ENCODE measurements at regions not wholly inside any gene's neighbourhood (a gene's known extent, or its start where the extent isn't known, plus 50 kb on each side); places are given as distances from the start of the nearest gene placed in this dataset.

GRCh38 chr2:117693651-117694050 lies 120.8 kb upstream of the DDX18 start:
- Histone ChIP-seq H3K36me3 (ENCODE audit: control insufficient read depth, insufficient read depth, low read length) (no peaks in the 10 kb centered on the region), H3K27me3 (ENCODE audit: control insufficient read depth, insufficient read depth, low read length) (no peaks in the 10 kb centered on the region), H3K4me3 (ENCODE audit: low read depth, low read length) (no peak overlapping the region)
- no peak for DNase-seq (ENCODE audit: low read depth)
- TF ChIP-seq CTCF (IDR thresholded peaks at IDR 0.05; ENCODE audit: insufficient read depth, low read depth, low read length): no peak
- CTCF ChIA-PET: no interaction called here
- POLR2A ChIA-PET: no interaction called here

- Histone ChIP-seq H3K27me3 (ENCODE audit: control insufficient read depth, insufficient read depth, low read length) (no peaks in the 10 kb centered on the region), H3K4me3 (ENCODE audit: low read depth, low read length) (no peak overlapping the region), H3K36me3 (ENCODE audit: control insufficient read depth, insufficient read depth, low read length) (no peaks in the 10 kb centered on the region)
- ChIA-PET POLR2A (no interaction called here), CTCF (no interaction called here)
- DNase-seq (ENCODE audit: low read depth): no peak
- no peak for TF ChIP-seq CTCF (IDR thresholded peaks at IDR 0.05; ENCODE audit: insufficient read depth, low read depth, low read length)
These were observed 116.2 kb upstream of the DDX18 start for GRCh38 chr2:117698287-117698686.

- no peak for DNase-seq (ENCODE audit: low read depth)
- Histone ChIP-seq H3K36me3 (ENCODE audit: control insufficient read depth, insufficient read depth, low read length) (no peaks in the 10 kb centered on the region), H3K4me3 (ENCODE audit: low read depth, low read length) (no peak overlapping the region), H3K27me3 (ENCODE audit: control insufficient read depth, insufficient read depth, low read length) (no peaks in the 10 kb centered on the region)
- TF ChIP-seq CTCF (IDR thresholded peaks at IDR 0.05; ENCODE audit: insufficient read depth, low read depth, low read length): no peak
- ChIA-PET CTCF (interaction anchor here (0.6 kb wide), 1 partner anchor 41 kb away, joined by 3 read pairs; no protein-coding TSS in a partner anchor), POLR2A (no interaction called here)
These were observed 115.7 kb upstream of the DDX18 start for GRCh38 chr2:117698819-117699218.

- CTCF ChIA-PET: no interaction called here
- TF ChIP-seq CTCF (IDR thresholded peaks at IDR 0.05; ENCODE audit: insufficient read depth, low read depth, low read length): no peak
- Histone ChIP-seq H3K4me3 (ENCODE audit: low read depth, low read length) (no peak overlapping the region), H3K36me3 (ENCODE audit: control insufficient read depth, insufficient read depth, low read length) (no peaks in the 10 kb centered on the region), H3K27me3 (ENCODE audit: control insufficient read depth, insufficient read depth, low read length) (no peaks in the 10 kb centered on the region)
- POLR2A ChIA-PET: no interaction called here
- no peak for DNase-seq (ENCODE audit: low read depth)
These were observed 114.0 kb upstream of the DDX18 start for GRCh38 chr2:117700471-117700870.

- ChIA-PET CTCF (no interaction called here), POLR2A (no interaction called here)
- no peaks in the 10 kb centered on the region for H3K36me3 ChIP-seq (ENCODE audit: control insufficient read depth, insufficient read depth, low read length)
- H3K4me3 ChIP-seq (ENCODE audit: low read depth, low read length): no peak overlapping the region
- H3K27me3 ChIP-seq (ENCODE audit: control insufficient read depth, insufficient read depth, low read length): no peaks in the 10 kb centered on the region
- TF ChIP-seq CTCF (IDR thresholded peaks at IDR 0.05; ENCODE audit: insufficient read depth, low read depth, low read length): no peak
- no peak for DNase-seq (ENCODE audit: low read depth)
These were observed 113.1 kb upstream of the DDX18 start for GRCh38 chr2:117701365-117701764.

Measured in BJ (cell line).